ENCODE measurements at regions not wholly inside any gene's neighbourhood (a gene's known extent, or its start where the extent isn't known, plus 50 kb on each side); places are given as distances from the start of the nearest gene placed in this dataset.

DNA sequence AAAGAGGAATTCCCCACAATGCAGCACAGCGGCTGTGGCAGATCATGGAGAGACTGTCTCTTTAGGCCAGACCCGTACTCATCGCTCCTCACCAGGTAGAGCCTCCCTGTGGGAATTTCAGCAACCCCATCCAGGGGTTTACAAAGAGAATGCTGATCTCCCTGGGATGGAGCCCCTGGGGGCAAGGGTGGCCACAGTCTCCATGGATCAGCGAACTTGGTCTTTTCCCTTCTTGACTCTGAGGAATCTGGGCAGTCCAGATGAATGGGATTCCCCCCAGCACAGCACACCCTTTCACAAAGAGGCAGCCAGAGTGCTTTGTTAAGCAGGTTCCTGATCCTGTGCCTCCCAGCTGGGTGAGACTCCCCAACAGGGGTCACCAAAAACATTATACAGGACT lies 108.7 kb upstream of the RGMB start:
- Mint-ChIP-seq H3K27me3 (ENCODE audit: unreplicated experiment) (peaks cover under 1% of the 10 kb centered on the region), H3K4me1 (ENCODE audit: low read depth, unreplicated experiment) (no peaks in the 10 kb centered on the region), H3K36me3 (ENCODE audit: insufficient read depth, unreplicated experiment) (no peaks in the 10 kb centered on the region), H3K4me3 (ENCODE audit: low read depth, unreplicated experiment) (no peak overlapping the region), H3K9me3 (ENCODE audit: low read depth, unreplicated experiment) (peaks cover 6% of the 10 kb centered on the region), H3K27ac (ENCODE audit: unreplicated experiment) (no peak overlapping the region)
- CTCF ChIA-PET = no interaction called here
- no peak for DNase-seq
- intact Hi-C loops (cut with micrococcal nuclease; ENCODE audit: unreplicated experiment) = no loop called here
- TF ChIP-seq, protein P1, sequence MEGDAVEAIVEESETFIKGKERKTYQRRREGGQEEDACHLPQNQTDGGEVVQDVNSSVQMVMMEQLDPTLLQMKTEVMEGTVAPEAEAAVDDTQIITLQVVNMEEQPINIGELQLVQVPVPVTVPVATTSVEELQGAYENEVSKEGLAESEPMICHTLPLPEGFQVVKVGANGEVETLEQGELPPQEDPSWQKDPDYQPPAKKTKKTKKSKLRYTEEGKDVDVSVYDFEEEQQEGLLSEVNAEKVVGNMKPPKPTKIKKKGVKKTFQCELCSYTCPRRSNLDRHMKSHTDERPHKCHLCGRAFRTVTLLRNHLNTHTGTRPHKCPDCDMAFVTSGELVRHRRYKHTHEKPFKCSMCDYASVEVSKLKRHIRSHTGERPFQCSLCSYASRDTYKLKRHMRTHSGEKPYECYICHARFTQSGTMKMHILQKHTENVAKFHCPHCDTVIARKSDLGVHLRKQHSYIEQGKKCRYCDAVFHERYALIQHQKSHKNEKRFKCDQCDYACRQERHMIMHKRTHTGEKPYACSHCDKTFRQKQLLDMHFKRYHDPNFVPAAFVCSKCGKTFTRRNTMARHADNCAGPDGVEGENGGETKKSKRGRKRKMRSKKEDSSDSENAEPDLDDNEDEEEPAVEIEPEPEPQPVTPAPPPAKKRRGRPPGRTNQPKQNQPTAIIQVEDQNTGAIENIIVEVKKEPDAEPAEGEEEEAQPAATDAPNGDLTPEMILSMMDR (IDR thresholded peaks at IDR 0.05; ENCODE audit: unreplicated experiment) = no peak
- BruUV-seq (replicated peaks) = no TSS peak

DNA sequence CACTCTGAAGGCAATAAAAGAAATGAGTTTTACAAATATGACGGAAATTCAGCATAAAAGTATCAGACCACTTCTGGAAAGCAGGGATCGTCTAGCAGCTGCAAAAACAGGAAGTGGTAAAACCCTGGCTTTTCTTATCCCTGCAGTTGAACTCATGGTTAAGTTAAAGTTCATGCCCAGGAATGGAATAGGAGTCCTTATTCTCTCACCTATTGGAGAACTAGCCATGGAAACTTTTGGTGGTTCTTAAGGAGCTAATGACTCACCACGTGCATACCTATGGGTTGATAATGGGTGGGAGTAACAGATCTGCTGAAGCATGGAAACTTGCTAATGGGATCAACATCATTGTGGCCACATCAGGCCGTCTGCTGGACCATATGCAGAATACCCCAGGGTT lies 93.5 kb upstream of the RGMB start:
- TF ChIP-seq, protein P1 (IDR thresholded peaks at IDR 0.05; ENCODE audit: unreplicated experiment) = no peak
- Mint-ChIP-seq H3K27me3 (ENCODE audit: unreplicated experiment) (no peaks in the 10 kb centered on the region), H3K4me1 (ENCODE audit: low read depth, unreplicated experiment) (no peaks in the 10 kb centered on the region), H3K9me3 (ENCODE audit: low read depth, unreplicated experiment) (peaks cover 5% of the 10 kb centered on the region), H3K36me3 (ENCODE audit: insufficient read depth, unreplicated experiment) (no peaks in the 10 kb centered on the region), H3K27ac (ENCODE audit: unreplicated experiment) (no peak overlapping the region), H3K4me3 (ENCODE audit: low read depth, unreplicated experiment) (no peak overlapping the region)
- DNase-seq = no peak
- CTCF ChIA-PET = no interaction called here
- BruUV-seq (replicated peaks) = no TSS peak
- intact Hi-C loops (cut with micrococcal nuclease; ENCODE audit: unreplicated experiment) = no loop called here

- Mint-ChIP-seq H3K9me3 (ENCODE audit: low read depth, unreplicated experiment) (peaks cover 14% of the 10 kb centered on the region), H3K36me3 (ENCODE audit: insufficient read depth, unreplicated experiment) (no peaks in the 10 kb centered on the region), H3K27me3 (ENCODE audit: unreplicated experiment) (peaks cover 1% of the 10 kb centered on the region), H3K4me3 (ENCODE audit: low read depth, unreplicated experiment) (no peak overlapping the region), H3K27ac (ENCODE audit: unreplicated experiment) (no peak overlapping the region), H3K4me1 (ENCODE audit: low read depth, unreplicated experiment) (no peaks in the 10 kb centered on the region)
- intact Hi-C loops (cut with micrococcal nuclease; ENCODE audit: unreplicated experiment) = no loop called here
- no TSS peak for BruUV-seq (replicated peaks)
- CTCF ChIA-PET = no interaction called here
- TF ChIP-seq, protein P1 (IDR thresholded peaks at IDR 0.05; ENCODE audit: unreplicated experiment) = no peak
- no peak for DNase-seq
Measured at GRCh38 chr5:98690002-98690401, 83.5 kb upstream of the RGMB start.

GRCh38 chr5:98694902-98695301 lies 78.6 kb upstream of the RGMB start:
- Mint-ChIP-seq H3K9me3 (ENCODE audit: low read depth, unreplicated experiment) (peaks cover 8% of the 10 kb centered on the region), H3K36me3 (ENCODE audit: insufficient read depth, unreplicated experiment) (no peaks in the 10 kb centered on the region), H3K4me3 (ENCODE audit: low read depth, unreplicated experiment) (no peak overlapping the region), H3K27ac (ENCODE audit: unreplicated experiment) (no peak overlapping the region), H3K4me1 (ENCODE audit: low read depth, unreplicated experiment) (no peaks in the 10 kb centered on the region), H3K27me3 (ENCODE audit: unreplicated experiment) (peaks cover 31% of the 10 kb centered on the region)
- TF ChIP-seq, protein P1 (IDR thresholded peaks at IDR 0.05; ENCODE audit: unreplicated experiment) = no peak
- no TSS peak for BruUV-seq (replicated peaks)
- intact Hi-C loops (cut with micrococcal nuclease; ENCODE audit: unreplicated experiment) = no loop called here
- no peak for DNase-seq
- CTCF ChIA-PET = no interaction called here
